Right lobe of liver (tissue), 6 donors: ENCODE measurements at regions not wholly inside any gene's neighbourhood (a gene's known extent, or its start where the extent isn't known, plus 50 kb on each side); places are given as distances from the start of the nearest gene placed in this dataset.

ENCODE experiments used
- ATAC-seq, 4 donors: fragments of 200-7000 bp; cut with Tn5 transposase; one replicate each; pipeline ENCODE4 v1.9.1; 2020; ENCODE audit warnings: mild to moderate bottlenecking in 4 of 4, moderate library complexity in 4 of 4
- DNase-seq, 3 donors: peaks; one replicate each; pipeline ENCODE4 v3.0.0-alpha.2; 2020
- H3K27ac ChIP-seq, 3 donors: fragments of 200-600 bp; one replicate each; pipeline ENCODE4 v1.8.0; 2022
- H3K27me3 ChIP-seq, 2 donors: fragments of 200-600 bp; one replicate each; pipeline ENCODE4 v1.8.0; 2022
- H3K36me3 ChIP-seq, 4 donors: fragments of 200-600 bp; sonication (generic) in 1 of 4; one replicate each; pipeline versions ENCODE4 v1.5.1 to v1.8.0; 2017 to 2022; ENCODE audit warnings: control low read depth in 1 of 4
- H3K4me1 ChIP-seq, 4 donors: fragments of 200-600 bp; sonication (generic) in 1 of 4; one replicate each; pipeline versions ENCODE4 v1.5.1 to v1.8.0; 2017 to 2022; ENCODE audit warnings: control low read depth in 1 of 4
- H3K4me3 ChIP-seq, 3 donors: fragments of 200-600 bp; one replicate each; pipeline ENCODE4 v1.8.0; 2022
- H3K9me3 ChIP-seq, 4 donors: fragments of 200-600 bp; sonication (generic) in 1 of 4; one replicate each; pipeline versions ENCODE4 v1.5.1 to v1.8.0; 2017 to 2022; ENCODE audit warnings: control low read depth in 1 of 4
- POLR2A ChIP-seq: fragments of 450-650 bp; IDR thresholded peaks from one replicate; pipeline ENCODE4 v1.6.1; 2017; ENCODE audit warnings: antibody characterized with exemption, mild to moderate bottlenecking
- WGBS: methylation state at CpG from one replicate; pipeline ENCODE4 v1.1.6; 2018; ENCODE audit warnings: low coverage, low lambda C conversion rate; ENCODE audit not compliant: insufficient coverage; ENCODE audit errors: missing lambda C conversion rate; 5-methylcytosine and 5-hydroxymethylcytosine counted together
- intact Hi-C, 2 donors: fragments of 100-400 bp; cut with DNase I; formaldehyde crosslinking; loops; one replicate each; pipeline versions ENCODE4 v1.11.2 to v1.14.1; 2022
- TF ChIP-seq, protein P1 (sequence below), 4 donors: fragments of 200-600 bp in 3 of 4; fragments of 450-650 bp in 1 of 4; IDR thresholded peaks; one replicate each; pipeline versions ENCODE4 v1.5.1 to v1.8.0; 2016 to 2022; ENCODE audit warnings: antibody characterized with exemption in 4 of 4, mild to moderate bottlenecking in 2 of 4
- donor health status: DM: no; HTN: yes; CAD: no.
- donor health status: DM: no; HTN: no; CAD: no.
- donor health status: DM: no; HTN: no; CAD: no.
- donor health status: DM: no; HTN: yes; CAD: no.
- donor health status: DM: no; HTN: yes; CAD: no.

DNA sequence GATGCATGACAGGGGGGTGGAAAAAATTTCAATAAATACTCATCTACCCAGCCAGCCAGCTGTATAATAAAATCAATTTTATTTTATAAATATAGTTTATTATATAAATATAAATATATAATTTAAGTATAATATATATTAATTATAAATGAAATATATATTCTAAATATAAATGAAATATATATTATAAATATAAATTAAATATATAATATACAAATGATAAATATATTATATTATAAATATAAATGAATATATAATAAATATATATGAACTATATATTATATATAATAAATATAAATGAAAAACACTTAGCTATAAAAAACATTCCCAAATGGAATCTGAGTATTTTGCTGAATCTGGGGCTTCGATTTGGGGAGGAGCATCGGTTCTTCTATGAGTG is 79.4 kb upstream of the CDCA7L start:
- no peaks in the 10 kb centered on the region for H3K9me3 ChIP-seq
- H3K27me3 ChIP-seq = no peaks in the 10 kb centered on the region
- no peak overlapping the region for H3K27ac ChIP-seq
- DNase-seq = no peak
- WGBS = 100% methylated on average over 2 of the region's 2 CpGs
- no peak for TF ChIP-seq POLR2A
- TF ChIP-seq, protein P1, sequence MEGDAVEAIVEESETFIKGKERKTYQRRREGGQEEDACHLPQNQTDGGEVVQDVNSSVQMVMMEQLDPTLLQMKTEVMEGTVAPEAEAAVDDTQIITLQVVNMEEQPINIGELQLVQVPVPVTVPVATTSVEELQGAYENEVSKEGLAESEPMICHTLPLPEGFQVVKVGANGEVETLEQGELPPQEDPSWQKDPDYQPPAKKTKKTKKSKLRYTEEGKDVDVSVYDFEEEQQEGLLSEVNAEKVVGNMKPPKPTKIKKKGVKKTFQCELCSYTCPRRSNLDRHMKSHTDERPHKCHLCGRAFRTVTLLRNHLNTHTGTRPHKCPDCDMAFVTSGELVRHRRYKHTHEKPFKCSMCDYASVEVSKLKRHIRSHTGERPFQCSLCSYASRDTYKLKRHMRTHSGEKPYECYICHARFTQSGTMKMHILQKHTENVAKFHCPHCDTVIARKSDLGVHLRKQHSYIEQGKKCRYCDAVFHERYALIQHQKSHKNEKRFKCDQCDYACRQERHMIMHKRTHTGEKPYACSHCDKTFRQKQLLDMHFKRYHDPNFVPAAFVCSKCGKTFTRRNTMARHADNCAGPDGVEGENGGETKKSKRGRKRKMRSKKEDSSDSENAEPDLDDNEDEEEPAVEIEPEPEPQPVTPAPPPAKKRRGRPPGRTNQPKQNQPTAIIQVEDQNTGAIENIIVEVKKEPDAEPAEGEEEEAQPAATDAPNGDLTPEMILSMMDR (IDR thresholded peaks at IDR 0.05) = no peak
- no peak overlapping the region for H3K4me3 ChIP-seq
- intact Hi-C loops = no loop called here
- H3K4me1 ChIP-seq = no peaks in the 10 kb centered on the region
- no peak for ATAC-seq
- H3K36me3 ChIP-seq = no peaks in the 10 kb centered on the region

DNA sequence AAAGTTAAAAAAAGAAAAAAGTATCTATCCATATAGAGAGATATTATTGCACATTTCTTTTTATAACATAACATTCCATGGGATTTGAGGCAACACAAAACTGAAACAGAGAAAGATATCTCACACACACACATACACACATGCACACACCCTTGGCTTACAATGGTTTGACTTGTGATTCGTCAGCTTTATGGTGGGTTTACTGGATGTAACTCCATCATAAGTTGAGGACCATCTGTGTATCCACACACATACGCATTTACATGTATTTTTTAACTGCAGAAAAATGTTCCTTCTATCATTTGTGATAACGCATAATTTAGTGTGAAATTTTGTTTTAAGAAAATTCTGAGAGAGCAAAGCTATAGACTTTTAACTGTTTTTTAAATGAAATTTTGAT is 74.2 kb upstream of the CDCA7L start:
- no peaks in the 10 kb centered on the region for H3K9me3 ChIP-seq
- H3K4me3 ChIP-seq = no peak overlapping the region
- ATAC-seq (no peak), DNase-seq (no peak)
- 70% methylated on average over 3 of the region's 3 CpGs for WGBS
- no peaks in the 10 kb centered on the region for H3K4me1 ChIP-seq
- TF ChIP-seq, protein P1 (IDR thresholded peaks at IDR 0.05) = no peak
- TF ChIP-seq POLR2A = no peak
- no peaks in the 10 kb centered on the region for H3K36me3 ChIP-seq
- no peaks in the 10 kb centered on the region for H3K27me3 ChIP-seq
- H3K27ac ChIP-seq = no peak overlapping the region
- intact Hi-C loops = no loop called here

DNA sequence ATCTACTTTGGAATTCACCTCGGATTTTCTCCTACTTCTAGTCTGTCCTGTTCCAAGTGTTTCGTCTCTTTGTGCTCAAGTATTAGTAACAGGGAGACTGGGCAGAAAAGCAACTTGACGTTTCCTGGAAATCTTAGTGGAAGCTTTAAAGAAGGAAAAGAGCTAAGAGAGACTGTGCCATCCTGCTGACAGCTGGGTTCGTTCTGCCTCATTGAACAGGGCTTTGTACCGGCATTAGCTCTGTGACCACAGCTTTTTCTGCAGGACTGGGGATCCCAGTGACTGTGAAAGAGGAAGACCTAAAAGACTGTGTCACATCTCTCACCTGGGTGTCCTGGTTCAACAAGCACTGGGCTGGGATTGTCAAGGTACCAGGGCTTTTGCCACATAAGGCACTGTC is 70.8 kb upstream of the CDCA7L start:
- no peaks in the 10 kb centered on the region for H3K27me3 ChIP-seq

DNA sequence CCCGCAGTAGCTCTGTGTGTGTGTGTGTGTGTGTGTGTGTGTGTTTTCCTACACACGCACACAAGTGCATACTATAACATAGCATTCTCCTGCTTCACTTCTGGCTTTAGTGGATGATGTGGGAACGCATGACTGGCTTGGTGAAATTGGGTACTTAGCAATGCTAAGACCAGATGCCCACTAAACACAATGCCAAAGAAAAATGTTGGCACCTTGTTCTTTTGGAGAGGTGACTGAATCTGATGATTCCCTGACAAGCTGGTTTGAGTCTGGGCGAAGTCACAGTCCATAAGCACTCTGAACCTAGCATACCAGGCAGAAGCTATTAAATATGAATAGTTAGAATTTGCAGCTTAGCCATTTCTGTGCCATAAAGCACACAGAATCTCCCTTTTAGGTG is 68.0 kb upstream of the CDCA7L start:
- DNase-seq (no peak), ATAC-seq (no peak)
- no peak for TF ChIP-seq POLR2A
- TF ChIP-seq, protein P1 (IDR thresholded peaks at IDR 0.05) = no peak
- Histone ChIP-seq H3K4me1 (no peaks in the 10 kb centered on the region), H3K36me3 (no peaks in the 10 kb centered on the region), H3K9me3 (no peaks in the 10 kb centered on the region), H3K27ac (no peak overlapping the region), H3K27me3 (no peaks in the 10 kb centered on the region), H3K4me3 (no peak overlapping the region)
- 77% methylated on average over 4 of the region's 4 CpGs for WGBS
- intact Hi-C loops = no loop called here

More for the DNA sequence above, 70.8 kb upstream of the CDCA7L start:
- no peak for TF ChIP-seq POLR2A
- TF ChIP-seq, protein P1 (IDR thresholded peaks at IDR 0.05) = no peak
- Histone ChIP-seq H3K9me3 (no peaks in the 10 kb centered on the region), H3K4me1 (no peaks in the 10 kb centered on the region), H3K36me3 (no peaks in the 10 kb centered on the region), H3K27ac (no peak overlapping the region), H3K4me3 (no peak overlapping the region)
- DNase-seq (no peak), ATAC-seq (no peak)
- WGBS = 60% methylated on average over 5 of the region's 5 CpGs
- intact Hi-C loops = no loop called here

DNA sequence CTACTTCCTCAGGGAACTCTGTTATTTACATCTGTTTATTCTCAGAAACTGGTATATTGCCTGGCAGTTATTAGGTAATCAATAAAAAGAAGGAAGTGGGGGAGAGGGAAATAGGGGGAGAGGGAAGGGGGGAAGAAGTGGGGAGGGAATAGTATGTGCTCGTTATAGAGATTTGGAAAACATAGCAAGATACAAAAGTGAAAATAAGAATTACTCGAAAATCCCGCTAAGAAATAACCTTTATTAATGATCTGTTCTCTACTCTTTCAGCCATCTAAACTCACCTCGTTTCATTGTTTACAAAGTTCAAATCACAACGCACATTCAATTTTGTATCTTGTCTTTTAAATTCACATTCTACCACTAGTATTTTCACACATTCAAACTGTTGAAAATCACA is 63.0 kb upstream of the CDCA7L start:
- Histone ChIP-seq H3K4me1 (no peaks in the 10 kb centered on the region), H3K4me3 (no peak overlapping the region), H3K9me3 (no peaks in the 10 kb centered on the region), H3K36me3 (no peaks in the 10 kb centered on the region), H3K27ac (no peak overlapping the region), H3K27me3 (no peaks in the 10 kb centered on the region)
- no peak for ATAC-seq
- TF ChIP-seq, protein P1 (IDR thresholded peaks at IDR 0.05) = no peak
- no peak for TF ChIP-seq POLR2A
- WGBS = 50% methylated on average over 5 of the region's 5 CpGs
- DNase-seq = no peak
- intact Hi-C loops = no loop called here
